GM13977 (cell line): ENCODE measurements at regions not wholly inside any gene's neighbourhood (a gene's known extent, or its start where the extent isn't known, plus 50 kb on each side); places are given as distances from the start of the nearest gene placed in this dataset.

Source experiments
- DNase-seq: peaks from one replicate; pipeline ENCODE4 v3.0.0; 2012; ENCODE audit warnings: low spot score
- CTCF ChIP-seq: IDR thresholded peaks from 2 replicates; pipeline ENCODE4 v1.5.1; 2012; ENCODE audit warnings: mild to moderate bottlenecking, control low read depth; ENCODE audit not compliant: insufficient read depth; ENCODE audit errors: extremely low read depth, missing control alignments
- in situ Hi-C: fragments of 300-500 bp; cut with MboI; formaldehyde crosslinking; loops from one replicate; pipeline ENCODE4 v1.12.0; 2022; ENCODE audit warnings: low sequenced_read_pairs, low pct_unique_long_range_greater_than_20kb, mixed read lengths, inconsistent platforms; ENCODE audit not compliant: unreplicated experiment

GRCh38 chr2:107418708-107419107 is 408.0 kb upstream of the RGPD4 start:
- DNase-seq, result no peak
- in situ Hi-C loops, result no loop called here
- no peak for TF ChIP-seq CTCF

GRCh38 chr2:107419191-107419590 is 407.5 kb upstream of the RGPD4 start:
- DNase-seq, result no peak
- no peak for TF ChIP-seq CTCF
- in situ Hi-C loops, result no loop called here

- no peak for TF ChIP-seq CTCF
- no peak for DNase-seq
- in situ Hi-C loops, result no loop called here
Observed at GRCh38 chr2:107428781-107429180, 397.9 kb upstream of the RGPD4 start.

- no peak for TF ChIP-seq CTCF
- no peak for DNase-seq
- in situ Hi-C loops, result no loop called here
Observed at GRCh38 chr2:107430006-107430405, 396.7 kb upstream of the RGPD4 start.

- no peak for TF ChIP-seq CTCF
- DNase-seq, result no peak
- in situ Hi-C loops, result no loop called here
Observed at GRCh38 chr2:107430596-107431266, 396.0 kb upstream of the RGPD4 start.

- no peak for DNase-seq
- in situ Hi-C loops, result no loop called here
- no peak for TF ChIP-seq CTCF
Observed at GRCh38 chr2:107436281-107436680, 390.4 kb upstream of the RGPD4 start.
